ENCODE measurements at regions not wholly inside any gene's neighbourhood (a gene's known extent, or its start where the extent isn't known, plus 50 kb on each side); places are given as distances from the start of the nearest gene placed in this dataset.

- DNase-seq = no peak
Observed at GRCh38 chr14:86012461-86012860, 482.5 kb downstream of the FLRT2 start.

DNA sequence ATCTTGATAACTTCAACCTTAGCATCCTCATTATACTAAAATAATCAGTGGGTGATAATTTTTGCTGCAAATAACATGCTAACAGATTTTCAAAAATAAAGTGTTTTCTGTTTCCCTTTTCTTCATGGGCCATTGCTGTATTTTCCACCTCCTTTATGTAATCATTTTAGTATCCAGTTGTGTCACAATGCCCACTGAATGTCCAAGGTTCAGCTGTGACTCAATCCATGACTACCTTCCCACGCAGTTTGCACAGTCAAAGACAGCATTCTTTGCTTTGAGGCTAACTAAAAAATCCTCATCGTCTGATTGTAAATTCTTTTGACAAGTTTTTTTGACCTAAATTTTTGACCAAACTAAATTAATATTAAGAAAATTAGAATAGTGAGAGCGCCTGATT is 474.1 kb downstream of the FLRT2 start:
- no peak for DNase-seq

DNA sequence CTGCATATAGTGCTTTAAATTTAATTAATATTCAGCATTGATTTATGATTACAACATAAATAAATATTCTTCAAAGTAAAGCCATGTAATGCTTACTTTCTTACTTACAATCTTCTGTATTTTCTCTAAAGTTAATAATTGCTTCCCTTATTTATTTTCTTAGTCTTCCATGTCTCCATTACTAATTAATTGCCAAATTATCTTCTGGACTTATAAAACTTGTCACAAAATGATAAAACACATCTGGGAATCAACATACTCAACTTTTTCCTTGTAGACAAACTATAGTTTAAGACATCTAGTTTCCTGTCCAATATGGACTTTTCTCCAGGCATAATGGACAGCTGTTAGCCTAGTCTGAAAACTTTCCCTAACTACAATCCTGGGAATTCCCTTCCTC is 466.6 kb downstream of the FLRT2 start:
- no peak for DNase-seq

- no peak for DNase-seq
Observed at GRCh38 chr14:85991156-85991555, 461.2 kb downstream of the FLRT2 start.

GRCh38 chr14:85987907-85988306 is 458.0 kb downstream of the FLRT2 start:
- DNase-seq = no peak

DNA sequence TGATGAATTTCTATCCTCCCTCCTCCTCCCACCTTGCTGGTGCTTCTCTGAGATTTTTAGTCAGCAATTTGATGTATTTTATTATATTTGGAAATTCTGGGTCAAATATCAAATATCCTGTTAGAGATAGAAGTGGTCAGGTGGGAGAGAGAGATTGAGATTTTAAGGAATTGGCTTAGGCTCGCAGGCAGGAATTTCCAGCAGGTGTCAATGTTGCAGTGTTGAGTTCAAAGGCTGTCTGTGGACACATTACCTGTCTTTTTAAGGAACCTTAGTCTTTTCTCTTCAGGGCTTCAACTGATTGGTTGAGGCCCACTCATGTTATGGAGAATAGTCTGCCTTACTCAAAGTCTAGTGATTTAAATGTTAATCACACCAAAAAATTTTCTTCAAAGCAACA is 457.3 kb downstream of the FLRT2 start:
- DNase-seq = no peak

GRCh38 chr14:85978582-85979250 is 448.8 kb downstream of the FLRT2 start:
- no peak for DNase-seq

GRCh38 chr14:85974602-85975001 is 444.7 kb downstream of the FLRT2 start:
- no peak for DNase-seq

DNA sequence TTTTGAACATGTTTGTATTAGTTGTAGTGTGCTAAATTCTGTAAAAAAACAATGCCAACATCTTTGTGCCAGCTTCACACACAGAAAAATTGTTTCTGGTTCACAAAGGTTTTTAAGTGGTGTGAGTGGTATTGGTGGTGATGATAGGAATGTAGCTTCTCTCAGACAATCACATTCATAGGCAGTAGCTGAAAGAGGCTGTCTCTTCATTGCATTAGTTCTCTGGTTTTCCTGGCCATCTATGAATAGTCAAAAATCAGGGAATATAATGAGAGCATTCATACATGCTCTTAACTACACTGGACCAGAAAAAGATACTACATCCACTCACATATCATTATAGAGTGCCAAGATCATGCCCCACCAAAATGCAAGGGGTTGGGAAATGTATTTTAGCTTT is 433.5 kb downstream of the FLRT2 start:
- DNase-seq = no peak

DNA sequence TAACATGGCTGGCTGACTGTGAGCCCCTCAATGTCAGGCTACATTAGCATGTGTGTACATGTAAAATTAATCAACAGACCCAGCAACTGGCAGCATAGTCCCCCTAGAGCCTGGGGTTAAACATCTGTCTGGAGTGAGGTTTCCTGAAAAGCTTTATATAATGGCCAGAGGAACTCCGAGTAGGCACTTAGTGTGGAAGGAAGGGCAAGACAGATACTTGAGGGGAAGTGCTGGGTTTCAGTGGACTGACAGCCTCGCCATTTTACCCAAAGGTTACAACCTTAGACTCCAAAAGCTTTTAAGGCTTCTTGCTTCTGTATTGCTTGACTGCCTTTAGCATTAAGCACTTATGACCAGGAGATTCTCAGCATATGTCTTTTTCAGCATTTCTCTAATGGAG is 430.8 kb downstream of the FLRT2 start:
- DNase-seq = no peak

DNA sequence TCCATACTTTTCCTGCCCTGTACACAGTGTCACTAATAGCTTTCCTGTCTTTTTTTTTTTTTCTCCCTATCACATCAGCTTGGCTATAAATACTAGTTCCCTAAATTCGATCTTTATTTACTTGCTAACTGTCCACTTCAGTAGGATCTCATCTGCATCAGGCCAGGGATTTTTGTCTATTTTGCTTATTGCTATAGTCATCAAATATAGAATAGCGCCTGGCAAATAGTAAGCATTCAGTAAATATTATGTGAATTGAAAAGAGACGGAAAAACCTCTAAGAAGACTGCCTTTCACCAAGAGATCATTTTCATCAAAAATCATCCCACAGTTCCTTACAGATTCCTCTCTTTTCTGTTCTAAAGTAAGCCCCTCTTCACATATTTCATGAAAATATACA is 429.1 kb downstream of the FLRT2 start:
- no peak for DNase-seq

DNA sequence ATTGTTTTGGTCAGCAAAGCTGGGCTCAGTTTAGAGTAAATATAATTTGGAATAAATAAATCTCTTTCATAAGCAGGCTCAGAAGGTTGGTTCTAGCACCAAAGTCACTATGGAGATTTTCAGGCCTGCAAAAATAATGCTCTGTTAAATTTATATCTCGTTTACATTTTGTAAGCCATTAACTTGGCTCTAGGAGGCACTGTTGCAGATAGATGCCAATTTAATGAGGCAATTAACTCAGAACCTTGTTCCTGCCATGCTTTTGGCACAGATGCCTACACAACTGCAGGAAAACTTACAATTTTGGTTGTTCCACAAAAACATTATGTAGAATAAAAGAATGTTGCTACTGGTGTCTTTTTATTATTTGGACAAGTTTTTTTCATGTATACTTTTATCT is 428.1 kb downstream of the FLRT2 start:
- DNase-seq = no peak

- no peak for DNase-seq
Observed at GRCh38 chr14:85953265-85953664, 423.3 kb downstream of the FLRT2 start.

GRCh38 chr14:85948153-85948552 is 418.2 kb downstream of the FLRT2 start:
- DNase-seq = no peak

DNA sequence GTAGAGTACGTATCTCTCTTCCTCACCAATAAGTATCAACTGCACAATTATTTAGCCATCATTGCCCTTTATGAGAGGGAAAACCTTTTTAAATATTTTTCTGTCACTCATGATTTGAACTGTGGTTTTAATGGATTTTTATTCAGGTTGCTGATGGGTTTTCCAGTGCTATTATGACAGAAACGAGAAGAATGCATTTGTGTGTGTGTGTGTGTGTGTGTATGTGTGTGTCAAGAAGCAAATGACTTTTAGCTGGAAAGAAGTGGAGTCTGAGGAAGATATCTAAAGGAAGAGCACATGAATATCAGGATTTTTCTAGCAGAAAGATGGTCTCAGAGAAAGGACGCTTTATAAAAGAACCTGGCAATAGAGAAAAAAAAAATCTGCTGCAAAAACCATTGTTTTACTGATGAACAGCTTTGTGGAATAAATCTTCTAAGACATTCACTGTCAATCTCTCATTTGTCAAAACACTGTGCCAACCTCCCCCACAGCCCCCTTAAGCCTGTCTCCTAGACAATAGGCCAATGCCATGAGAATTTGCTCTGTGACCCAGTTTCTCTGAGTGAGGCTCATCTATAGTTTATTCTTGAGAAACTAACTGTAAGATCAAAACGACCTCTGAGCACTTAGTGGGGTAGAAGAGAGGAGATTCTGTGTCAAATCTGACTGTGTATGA is 417.7 kb downstream of the FLRT2 start:
- DNase-seq = no peak

DNA sequence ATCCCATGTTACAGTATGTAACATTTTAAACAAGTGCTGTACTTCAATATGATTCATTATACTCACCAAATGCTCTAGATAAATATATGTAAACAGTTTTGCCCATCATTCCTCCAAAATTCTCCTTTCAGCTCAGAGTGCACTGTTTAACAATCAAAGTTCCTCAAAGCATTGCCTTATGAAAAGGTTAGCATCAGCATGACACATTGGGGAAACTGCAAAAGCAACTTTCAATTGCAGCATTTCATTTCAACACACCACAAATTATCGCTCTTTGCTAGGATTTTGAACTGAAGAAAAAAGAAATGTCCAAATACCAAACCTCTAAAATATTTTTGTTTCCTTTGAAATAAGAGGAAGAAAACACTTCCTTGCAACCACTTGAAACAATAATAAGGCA is 413.2 kb downstream of the FLRT2 start:
- DNase-seq = no peak

GRCh38 chr14:85934886-85935254 is 404.9 kb downstream of the FLRT2 start:
- DNase-seq = no peak

DNA sequence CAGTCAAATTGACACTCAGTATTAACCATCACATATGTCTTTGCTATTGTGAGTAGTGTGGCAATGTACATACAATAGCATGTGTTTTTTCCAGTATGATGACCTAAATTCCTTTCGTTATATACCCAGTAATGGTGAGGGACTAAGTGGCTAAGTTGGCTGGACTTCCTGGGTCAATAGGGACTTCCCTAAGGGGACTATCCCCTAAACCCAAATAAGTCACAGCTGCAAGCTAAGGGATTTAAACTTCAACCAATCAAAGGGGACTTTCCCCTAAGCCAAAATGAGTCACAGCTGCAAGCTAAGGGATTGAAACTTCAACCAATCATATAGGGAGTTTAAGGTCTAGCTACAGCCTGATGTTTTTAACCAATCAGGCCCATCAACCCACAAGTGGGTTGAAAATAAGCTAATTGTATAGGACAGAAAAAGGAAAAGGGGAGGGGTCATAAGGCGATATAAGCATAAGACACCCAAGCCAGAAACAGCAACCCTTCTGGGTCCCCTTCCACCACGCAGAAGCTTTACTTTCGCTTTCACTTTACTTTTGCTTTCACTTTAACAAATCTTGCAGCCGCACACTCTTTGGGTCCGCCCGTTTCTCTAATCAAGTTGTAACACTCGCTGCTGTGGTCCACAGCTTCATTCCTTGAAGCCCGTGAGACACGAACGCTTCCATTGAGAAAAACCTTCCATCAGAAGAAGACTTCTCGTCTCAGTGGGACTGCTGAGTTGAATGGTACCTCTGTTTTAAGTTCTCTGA is 404.4 kb downstream of the FLRT2 start:
- peak; percentile 52 for DNase-seq

GRCh38 chr14:85921241-85921640 is 391.3 kb downstream of the FLRT2 start:
- DNase-seq = no peak

DNA sequence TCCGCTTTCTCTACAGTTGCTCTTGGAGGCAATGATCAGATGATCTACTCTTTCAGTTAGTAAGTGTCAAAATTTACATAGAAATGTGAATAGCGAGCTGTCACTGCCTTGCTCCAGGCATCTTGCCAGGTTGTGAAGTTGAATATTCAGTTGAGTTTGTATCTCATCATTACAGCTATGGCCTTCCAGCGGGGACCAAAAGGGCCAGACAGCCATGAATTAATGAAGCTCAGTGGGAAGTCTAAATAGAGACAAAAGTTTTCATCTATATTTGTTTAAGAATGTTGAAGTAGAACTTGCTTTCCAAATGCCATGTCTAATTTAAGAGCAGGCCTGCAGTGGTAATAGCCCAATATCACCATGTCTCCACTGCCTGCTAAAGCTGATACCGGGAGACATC is 387.8 kb downstream of the FLRT2 start:
- no peak for DNase-seq

DNA sequence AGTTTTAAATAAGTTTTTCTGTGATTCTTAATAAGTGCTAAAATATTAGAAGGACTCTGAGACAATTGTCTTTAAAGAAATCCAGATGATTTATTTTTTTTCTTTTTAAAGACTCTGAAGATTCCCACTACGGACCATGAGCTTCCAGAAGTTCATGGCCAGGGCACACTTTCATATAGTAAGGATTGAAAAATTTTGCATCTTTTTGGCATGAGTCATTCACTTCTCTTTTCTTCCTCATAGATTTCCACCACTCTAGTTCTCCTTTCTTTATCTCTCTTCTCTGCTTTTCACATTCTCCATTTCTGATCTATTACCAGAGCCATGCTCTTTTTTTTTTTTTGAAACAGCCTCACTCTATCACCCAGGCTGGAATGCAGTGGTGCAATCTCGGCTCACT is 385.8 kb downstream of the FLRT2 start:
- DNase-seq = no peak

GRCh38 chr14:85912141-85912540 is 382.2 kb downstream of the FLRT2 start:
- no peak for DNase-seq

GRCh38 chr14:85911044-85911443 is 381.1 kb downstream of the FLRT2 start:
- no peak for DNase-seq

DNA sequence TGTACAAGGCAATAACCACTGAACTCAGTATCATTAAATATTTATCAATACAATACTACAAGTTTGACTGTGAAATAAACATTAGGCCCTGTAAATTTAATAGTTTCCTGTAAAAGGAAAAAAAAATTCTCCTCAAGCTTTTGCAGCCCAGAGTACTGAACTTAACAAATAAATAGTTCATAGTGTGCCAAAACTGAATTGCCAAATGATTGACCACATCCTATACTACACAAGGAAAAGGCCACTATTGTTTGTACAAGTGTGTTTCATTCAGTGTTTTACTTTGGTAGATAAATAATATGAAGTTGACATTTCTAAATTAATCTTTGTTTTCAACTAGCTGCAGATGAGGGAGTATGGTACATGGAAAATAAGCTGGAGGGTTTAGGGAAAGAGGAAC is 379.6 kb downstream of the FLRT2 start:
- DNase-seq = no peak

Data from NCI-H524 treated with DMSO at 0.1 percent for 48 hours (cell line).